DMS153 treated with DMSO at 0.1 percent for 48 hours (cell line): ENCODE measurements at regions not wholly inside any gene's neighbourhood (a gene's known extent, or its start where the extent isn't known, plus 50 kb on each side); places are given as distances from the start of the nearest gene placed in this dataset.
"Not testable (repeated sequence)": the region's sequence is repeated elsewhere in the genome, so short reads cannot be mapped to it uniquely, and the experiment has no call there.

Experiments
- DNase-seq: peaks from one replicate; lab custom pipeline; 2025; ENCODE audit not compliant: unreplicated experiment; lab: John Stamatoyannopoulos, UW

GRCh38 chr22:44578110-44578457, 80.1 kb upstream of the RTL6 start:
- DNase-seq = no peak

- DNase-seq = no peak
Measured at GRCh38 chr22:44577391-44578109, 79.5 kb upstream of the RTL6 start.

GRCh38 chr22:44576311-44577260, 78.6 kb upstream of the RTL6 start:
- DNase-seq = no peak

DNA sequence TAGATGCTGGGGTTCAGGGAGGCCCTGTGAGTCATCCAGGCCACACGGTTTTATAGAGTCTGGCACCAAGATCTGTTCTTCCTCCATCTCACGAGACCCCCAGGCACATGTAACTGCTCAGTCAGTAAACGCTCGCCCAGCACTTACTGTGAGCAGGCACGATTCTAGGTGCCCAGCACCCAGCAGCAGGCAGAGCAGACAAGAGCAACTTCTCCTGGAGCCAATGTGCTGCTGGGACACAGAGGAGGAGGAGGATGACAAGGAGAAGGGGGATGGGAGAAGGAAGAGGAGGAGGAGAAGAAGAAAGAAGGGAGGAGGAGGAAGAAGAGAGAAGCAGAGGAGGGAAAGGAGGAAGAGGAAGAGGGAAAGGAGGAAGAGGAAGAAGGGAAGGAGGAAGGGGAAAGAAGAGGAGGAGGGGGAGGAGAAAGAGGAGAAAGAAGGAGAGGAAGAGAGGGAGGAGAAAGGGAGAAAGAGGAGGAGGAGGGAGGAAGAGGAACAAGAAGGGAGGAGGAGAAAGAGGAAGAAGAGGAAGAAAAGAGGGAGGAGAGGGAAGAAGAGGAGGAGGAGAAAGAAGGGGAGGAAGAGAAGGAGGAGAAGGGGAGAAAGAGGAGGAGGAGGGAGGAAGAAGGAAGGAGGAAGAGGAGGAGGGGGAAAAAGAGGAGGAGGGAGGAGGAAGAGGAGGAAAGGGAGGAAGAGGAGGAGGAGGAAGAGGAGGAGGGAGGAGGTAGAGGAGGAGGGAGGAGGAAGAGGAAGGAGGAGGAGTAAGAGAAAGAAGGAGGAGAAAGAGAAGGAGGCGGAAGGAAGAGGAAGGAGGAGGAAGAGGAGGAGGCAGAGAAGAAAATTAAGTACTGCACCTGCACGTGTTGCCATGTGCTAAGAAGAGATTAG, 77.6 kb upstream of the RTL6 start:
- DNase-seq = no peak

DNA sequence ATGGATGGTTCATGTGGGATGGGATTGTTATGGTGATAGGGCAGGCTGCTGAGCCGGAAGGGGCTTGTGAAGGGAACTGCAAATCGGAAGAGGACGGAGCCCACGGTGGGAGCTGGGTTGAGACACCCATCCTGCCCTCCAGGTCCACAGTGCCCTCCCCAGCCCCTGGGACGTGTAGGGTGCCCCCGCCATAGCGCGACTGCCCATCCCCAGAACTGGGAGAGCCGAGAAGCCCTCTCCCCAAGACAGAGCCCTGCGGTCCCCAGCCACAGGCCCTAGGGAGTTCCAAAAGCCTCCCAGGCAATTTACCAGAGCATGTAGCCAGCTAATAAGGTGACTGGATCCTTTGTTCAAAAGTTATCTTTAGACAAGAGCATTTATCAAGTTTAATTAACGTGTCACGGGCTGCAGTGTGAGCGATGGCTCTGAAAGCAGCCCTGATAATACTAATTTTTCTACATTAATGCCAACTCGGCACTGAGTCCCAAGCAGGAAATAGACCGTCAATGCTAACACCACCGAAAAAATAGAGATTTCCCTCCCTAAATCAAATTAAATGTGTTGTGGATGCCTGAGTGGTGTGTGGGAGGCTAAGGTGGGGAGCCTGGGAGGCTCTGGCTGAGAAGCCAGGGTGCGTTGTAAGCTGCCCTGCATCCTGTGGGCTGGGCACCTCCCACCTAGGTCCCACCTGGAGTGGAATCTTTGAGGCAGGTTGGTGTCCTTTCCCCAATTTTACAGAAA, 76.8 kb upstream of the RTL6 start:
- DNase-seq = no peak

DNA sequence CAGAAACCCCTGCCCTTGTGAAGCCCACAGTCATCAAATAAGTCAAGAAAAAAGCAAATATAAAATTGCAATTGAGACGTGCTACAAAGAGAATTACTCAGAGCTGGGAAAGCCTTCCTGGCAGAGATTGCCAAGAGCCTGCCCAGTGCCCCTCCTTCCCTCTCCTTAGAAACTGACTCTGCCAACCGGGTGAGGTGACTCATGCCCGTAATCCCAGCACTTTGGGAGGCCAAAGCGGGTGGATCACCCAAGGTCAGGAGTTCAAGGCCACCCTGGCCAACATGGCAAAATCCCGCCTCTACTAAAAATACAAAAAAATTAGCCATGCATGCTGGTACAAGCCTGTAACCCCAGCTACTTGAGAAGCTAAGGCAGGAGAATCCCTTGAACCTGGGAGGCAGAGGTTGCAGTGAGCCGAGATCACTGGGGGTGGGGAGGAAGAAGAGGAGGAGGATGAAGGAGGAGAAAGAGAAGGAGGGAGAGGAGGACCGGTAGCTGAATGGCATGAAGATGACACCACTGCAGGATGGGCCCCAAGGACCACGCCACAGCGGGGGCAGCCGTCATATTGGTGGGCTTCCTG, 76.1 kb upstream of the RTL6 start:
- no peak for DNase-seq

DNA sequence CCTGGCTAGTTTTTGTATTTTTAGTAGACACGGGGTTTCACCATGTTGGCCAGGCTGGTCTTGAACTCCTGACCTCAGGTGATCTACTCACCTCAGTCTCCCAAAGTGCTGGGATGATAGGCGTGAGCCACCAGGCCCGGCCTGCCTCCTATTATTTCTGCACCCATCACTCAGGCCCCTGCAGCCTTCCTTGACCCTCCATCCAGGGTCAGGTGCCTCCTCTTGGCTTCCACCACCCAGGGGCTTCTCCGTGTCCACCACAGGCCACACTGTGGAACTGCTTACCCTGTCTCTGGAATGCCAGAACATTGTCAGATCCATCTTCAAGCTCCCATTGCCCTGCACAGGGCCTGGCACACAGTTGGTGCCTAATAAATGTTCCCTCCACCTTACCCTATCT, 75.4 kb upstream of the RTL6 start:
- no peak for DNase-seq

GRCh38 chr22:44572414-44573207, 74.6 kb upstream of the RTL6 start:
- DNase-seq = no peak

GRCh38 chr22:44571566-44572413, 73.8 kb upstream of the RTL6 start:
- no peak for DNase-seq

DNA sequence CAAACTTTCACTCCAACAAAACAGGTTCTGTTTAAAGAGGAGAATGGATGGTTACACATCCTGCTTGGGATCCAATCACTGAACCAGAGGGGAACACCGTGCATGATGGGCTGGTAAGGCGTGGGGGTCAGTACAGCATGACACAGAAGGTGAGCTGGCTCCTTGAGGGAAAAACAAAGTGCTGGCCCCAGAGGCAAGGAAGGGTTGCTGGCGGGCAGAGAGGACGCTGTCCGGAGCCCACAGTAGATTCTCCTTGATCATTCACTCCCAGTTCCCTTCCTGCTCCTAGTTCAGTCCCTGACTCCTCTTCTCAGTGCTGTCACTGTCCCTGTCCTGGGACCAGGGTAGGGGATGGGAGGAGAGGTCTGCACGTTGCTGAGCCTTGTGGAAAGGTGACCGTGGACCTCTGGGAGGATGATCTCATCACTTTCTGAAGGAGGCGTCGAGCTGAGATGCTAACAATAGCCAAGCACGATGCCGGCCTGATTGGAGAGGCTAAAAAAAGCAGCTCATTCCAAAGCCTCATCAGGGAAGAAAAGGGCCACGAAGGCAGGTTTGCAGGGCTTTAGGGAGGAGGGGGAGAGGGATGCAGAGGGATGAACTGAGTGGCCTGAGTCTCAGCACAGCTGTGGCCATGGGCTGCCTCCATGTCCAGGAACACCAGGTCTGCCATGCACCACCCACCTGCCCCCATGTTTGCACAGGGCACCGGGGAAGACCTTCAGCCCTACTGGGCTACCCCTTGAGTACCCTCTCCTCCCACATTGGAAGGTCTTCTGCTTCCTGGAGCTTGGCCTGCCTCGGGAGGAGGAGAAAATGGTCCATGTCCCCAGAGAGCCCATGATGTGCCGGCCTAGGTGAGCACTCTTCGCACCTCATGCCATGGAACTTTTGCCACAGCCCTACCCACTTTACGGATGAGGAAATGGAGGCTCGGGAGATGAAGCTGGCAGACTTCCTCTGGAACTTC, 72.7 kb upstream of the RTL6 start:
- no peak for DNase-seq

DNA sequence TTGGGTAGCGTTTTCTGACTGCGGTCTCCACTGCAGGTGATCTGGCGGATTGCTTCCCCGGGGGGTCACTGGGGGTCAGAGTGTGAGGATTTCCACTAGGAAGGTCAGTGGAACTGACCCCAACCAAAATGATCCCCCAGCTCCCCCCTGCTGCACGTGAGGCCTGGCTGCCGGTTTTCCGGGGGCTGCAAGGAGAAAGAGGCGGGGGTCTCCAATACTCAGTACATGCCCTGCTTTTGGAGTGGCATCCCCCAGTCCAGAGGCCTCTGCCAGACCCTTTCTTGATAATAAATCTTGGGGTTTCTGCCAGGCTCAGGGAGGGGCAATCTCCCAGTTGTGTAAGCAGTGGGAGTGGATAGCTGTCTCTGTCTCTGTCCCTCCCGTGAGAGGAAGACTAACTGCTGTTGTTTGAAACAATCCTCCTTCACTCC, 71.5 kb upstream of the RTL6 start:
- no peak for DNase-seq

DNA sequence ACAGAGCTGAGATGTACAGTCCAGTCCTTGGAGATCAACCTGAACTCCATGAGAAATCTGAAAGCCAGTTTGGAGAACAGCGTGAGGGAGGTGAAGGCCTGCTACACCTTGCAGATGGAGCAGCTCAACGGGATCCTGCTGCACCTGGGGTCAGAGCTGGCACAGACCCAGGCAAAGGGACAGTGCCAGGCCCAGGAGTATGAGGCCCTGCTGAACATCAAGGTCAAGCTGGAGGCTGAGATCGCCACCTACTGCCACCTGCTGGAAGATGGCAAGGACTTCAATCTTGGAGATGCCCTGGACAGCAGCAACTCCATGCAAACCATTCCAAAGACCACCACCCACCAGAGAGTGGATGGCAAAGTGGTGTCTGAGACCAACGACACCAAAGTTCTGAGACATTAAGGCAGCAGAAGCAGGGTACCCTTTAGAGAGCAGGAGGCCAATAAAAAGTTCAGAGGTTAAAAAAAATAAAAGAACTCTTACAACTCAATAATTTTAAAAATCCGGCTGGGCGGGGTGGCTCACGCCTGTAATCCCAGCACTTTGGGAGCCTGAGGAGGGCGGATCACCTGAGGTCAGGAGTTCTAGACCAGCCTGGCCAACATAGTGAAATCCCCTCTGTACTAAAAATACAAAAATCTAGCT, 69.9 kb upstream of the RTL6 start:
- DNase-seq = no peak

GRCh38 chr22:44567378-44567841, 69.4 kb upstream of the RTL6 start:
- not testable (repeated sequence) for DNase-seq

DNA sequence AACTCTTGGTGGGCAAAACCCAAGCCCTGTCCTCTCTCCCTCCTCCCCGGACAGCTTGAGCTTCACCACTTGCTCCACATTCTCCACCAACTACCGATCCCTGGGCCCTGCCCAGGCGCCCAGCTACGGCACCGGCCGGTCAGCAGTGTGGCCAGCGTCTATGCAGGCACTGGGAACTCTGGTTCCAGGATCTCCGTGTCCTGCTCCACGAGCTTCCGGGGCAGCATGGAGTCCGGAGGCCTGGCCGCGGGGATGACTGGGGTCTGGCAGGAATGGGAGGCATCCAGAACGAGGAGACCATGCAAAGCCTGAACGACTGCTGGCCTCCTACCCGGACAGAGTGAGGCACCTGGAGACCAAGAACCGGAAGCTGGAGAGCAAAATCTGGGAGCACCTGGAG, 68.9 kb upstream of the RTL6 start:
- no peak for DNase-seq

DNA sequence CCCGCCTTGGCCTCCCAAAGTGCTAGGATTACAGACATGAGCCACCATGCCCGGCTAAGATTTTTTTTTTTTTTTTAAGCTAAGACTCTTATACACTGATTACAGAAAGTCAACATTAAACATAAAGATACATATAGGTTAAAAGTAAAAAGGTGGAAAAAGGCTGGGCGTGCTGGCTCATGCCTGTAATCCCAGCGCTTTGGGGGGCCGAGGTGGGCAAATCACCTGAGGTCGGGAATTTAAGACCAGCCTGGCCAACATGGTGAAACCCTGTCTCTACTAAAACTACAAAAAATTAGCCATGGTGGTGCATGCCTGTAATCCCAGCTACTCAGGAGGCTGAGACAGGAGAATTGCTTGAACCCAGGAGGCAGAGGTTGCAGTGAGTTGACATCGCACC, 64.6 kb upstream of the RTL6 start:
- not testable (repeated sequence) for DNase-seq

- no peak for DNase-seq
Measured at GRCh38 chr22:44561139-44561840, 63.3 kb upstream of the RTL6 start.
